ENCODE measurements at regions not wholly inside any gene's neighbourhood (a gene's known extent, or its start where the extent isn't known, plus 50 kb on each side); places are given as distances from the start of the nearest gene placed in this dataset.

- Histone ChIP-seq H3K36me3 (replicated peaks; ENCODE audit: insufficient read depth, low read length) (no peaks in the 10 kb centered on the region), H3K9ac (ENCODE audit: low read length) (no peak overlapping the region), H3K4me2 (ENCODE audit: low read depth, low read length) (no peak overlapping the region), H3K27ac (ENCODE audit: low read length) (no peak overlapping the region), H2AFZ (ENCODE audit: low read length) (no peak overlapping the region), H3K27me3 (replicated peaks; ENCODE audit: insufficient read depth, low read length) (no peaks in the 10 kb centered on the region), H3K4me3 (ENCODE audit: low read length) (no peak overlapping the region), H3F3A (ENCODE audit: insufficient read depth, low read length) (no peaks in the 10 kb centered on the region), H3K9me3 (replicated peaks; ENCODE audit: insufficient read depth, low read length) (no peaks in the 10 kb centered on the region), H3K9me2 (replicated peaks; ENCODE audit: insufficient read depth, low read length) (no peaks in the 10 kb centered on the region), H3K4me1 (ENCODE audit: low read length) (no peaks in the 10 kb centered on the region), H4K20me1 (ENCODE audit: insufficient read depth, low read length) (no peaks in the 10 kb centered on the region), H3K79me2 (ENCODE audit: low read length) (no peaks in the 10 kb centered on the region)
- DNase-seq: peak; percentile 72
- TF ChIP-seq EZH2phosphoT487 (IDR thresholded peaks at IDR 0.05; ENCODE audit: low read length) (no peak), CTCF (IDR thresholded peaks at IDR 0.05; ENCODE audit: low read length) (peak; percentile 90)
Measured at GRCh38 chr4:179867300-179867878, 2375.8 kb upstream of the TENM3 start.

GRCh38 chr4:179871726-179872125 lies 2371.5 kb upstream of the TENM3 start:
- Histone ChIP-seq H3K4me3 (ENCODE audit: low read length) (no peak overlapping the region), H3K79me2 (ENCODE audit: low read length) (no peaks in the 10 kb centered on the region), H3K4me1 (ENCODE audit: low read length) (no peaks in the 10 kb centered on the region), H3K4me2 (ENCODE audit: low read depth, low read length) (no peak overlapping the region), H3K9me2 (replicated peaks; ENCODE audit: insufficient read depth, low read length) (no peaks in the 10 kb centered on the region), H3K36me3 (replicated peaks; ENCODE audit: insufficient read depth, low read length) (no peaks in the 10 kb centered on the region), H3K9me3 (replicated peaks; ENCODE audit: insufficient read depth, low read length) (no peaks in the 10 kb centered on the region), H3K27ac (ENCODE audit: low read length) (no peak overlapping the region), H3K27me3 (replicated peaks; ENCODE audit: insufficient read depth, low read length) (no peaks in the 10 kb centered on the region), H4K20me1 (ENCODE audit: insufficient read depth, low read length) (no peaks in the 10 kb centered on the region), H3K9ac (ENCODE audit: low read length) (no peak overlapping the region), H3F3A (ENCODE audit: insufficient read depth, low read length) (no peaks in the 10 kb centered on the region), H2AFZ (ENCODE audit: low read length) (no peak overlapping the region)
- DNase-seq: no peak
- TF ChIP-seq CTCF (IDR thresholded peaks at IDR 0.05; ENCODE audit: low read length) (no peak), EZH2 (optimal IDR thresholded peaks at IDR 0.05; ENCODE audit: low read depth, low read length) (no peak), EZH2phosphoT487 (IDR thresholded peaks at IDR 0.05; ENCODE audit: low read length) (no peak)

DNA sequence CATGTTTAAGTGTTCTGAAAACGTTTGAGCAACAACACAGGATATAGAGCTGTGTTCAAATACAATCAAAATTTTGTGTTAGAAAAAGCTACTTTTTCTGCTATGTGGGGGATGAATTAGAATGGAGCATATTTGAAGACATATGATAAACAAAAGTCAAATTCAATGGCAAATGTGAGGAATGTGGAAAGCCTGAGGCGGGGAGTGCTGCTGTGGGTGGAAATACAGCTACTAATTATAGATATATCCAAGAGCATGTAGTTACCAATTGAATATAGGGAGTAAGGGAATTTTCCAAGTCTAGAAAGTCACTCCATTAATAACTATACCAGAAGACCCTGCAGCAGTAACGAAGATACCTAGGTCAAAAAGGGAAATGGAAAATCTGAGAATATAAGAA lies 2370.4 kb upstream of the TENM3 start:
- no peaks in the 10 kb centered on the region for H3F3A ChIP-seq (ENCODE audit: insufficient read depth, low read length)
- no peaks in the 10 kb centered on the region for H3K36me3 ChIP-seq (replicated peaks; ENCODE audit: insufficient read depth, low read length)
- H3K9ac ChIP-seq (ENCODE audit: low read length): no peak overlapping the region
- H3K79me2 ChIP-seq (ENCODE audit: low read length): no peaks in the 10 kb centered on the region
- TF ChIP-seq EZH2phosphoT487 (IDR thresholded peaks at IDR 0.05; ENCODE audit: low read length): no peak
- no peak for TF ChIP-seq CTCF (IDR thresholded peaks at IDR 0.05; ENCODE audit: low read length)
- TF ChIP-seq EZH2 (optimal IDR thresholded peaks at IDR 0.05; ENCODE audit: low read depth, low read length): no peak
- no peaks in the 10 kb centered on the region for H4K20me1 ChIP-seq (ENCODE audit: insufficient read depth, low read length)
- H3K4me1 ChIP-seq (ENCODE audit: low read length): no peaks in the 10 kb centered on the region
- no peak overlapping the region for H3K27ac ChIP-seq (ENCODE audit: low read length)
- no peak overlapping the region for H3K4me3 ChIP-seq (ENCODE audit: low read length)
- no peaks in the 10 kb centered on the region for H3K27me3 ChIP-seq (replicated peaks; ENCODE audit: insufficient read depth, low read length)
- DNase-seq: no peak
- H3K4me2 ChIP-seq (ENCODE audit: low read depth, low read length): no peak overlapping the region
- H3K9me3 ChIP-seq (replicated peaks; ENCODE audit: insufficient read depth, low read length): no peaks in the 10 kb centered on the region
- H3K9me2 ChIP-seq (replicated peaks; ENCODE audit: insufficient read depth, low read length): no peaks in the 10 kb centered on the region
- H2AFZ ChIP-seq (ENCODE audit: low read length): no peak overlapping the region

Measured in MM.1S (cell line).